Trophoblast cell (in vitro differentiated cells and primary cell): ENCODE measurements at regions not wholly inside any gene's neighbourhood (a gene's known extent, or its start where the extent isn't known, plus 50 kb on each side); places are given as distances from the start of the nearest gene placed in this dataset.

ENCODE experiments used
- DNase-seq, 2 donors: peaks; one replicate each; pipeline ENCODE4 v3.0.0-alpha.2; 2016
- H2AFZ ChIP-seq: 2 replicates; pipeline ENCODE4 v1.6.1; 2013; ENCODE audit warnings: low read length, moderate library complexity, mild to moderate bottlenecking; ENCODE audit not compliant: insufficient read depth, poor library complexity
- H2AK5ac ChIP-seq: 2 replicates; pipeline ENCODE4 v1.6.1; 2013; ENCODE audit warnings: mild to moderate bottlenecking, low read length
- H2BK120ac ChIP-seq: 2 replicates; pipeline ENCODE4 v1.6.1; 2013; ENCODE audit warnings: low read length, mild to moderate bottlenecking, moderate library complexity; ENCODE audit not compliant: insufficient read depth, poor library complexity
- H2BK12ac ChIP-seq: 2 replicates; pipeline ENCODE4 v1.6.1; 2013; ENCODE audit warnings: mild to moderate bottlenecking, low read length, moderate library complexity
- H2BK5ac ChIP-seq: 2 replicates; pipeline ENCODE4 v1.6.1; 2013; ENCODE audit warnings: low read length, low read depth, moderate library complexity, mild to moderate bottlenecking; ENCODE audit not compliant: poor library complexity
- H3K14ac ChIP-seq: 2 replicates; pipeline ENCODE4 v1.6.1; 2013; ENCODE audit warnings: mild to moderate bottlenecking, low read length
- H3K18ac ChIP-seq: 2 replicates; pipeline ENCODE4 v1.6.1; 2013; ENCODE audit warnings: mild to moderate bottlenecking, low read length
- H3K23ac ChIP-seq: 2 replicates; pipeline ENCODE4 v1.6.1; 2013; ENCODE audit warnings: low read length
- H3K27ac ChIP-seq: 2 replicates; pipeline ENCODE4 v1.5.1; 2013; ENCODE audit warnings: low read depth, mild to moderate bottlenecking, inconsistent platforms, low read length, moderate library complexity
- H3K27me3 ChIP-seq: 2 replicates; pipeline ENCODE4 v1.6.1; 2013; ENCODE audit warnings: inconsistent platforms, mild to moderate bottlenecking, low read length, moderate library complexity; ENCODE audit not compliant: insufficient read depth
- H3K36me3 ChIP-seq, 2 experiments: 1 replicate in 1 of 2; 2 replicates in 1 of 2; pipeline ENCODE4 v1.6.1; 2013; ENCODE audit warnings: low read length in 2 of 2, mild to moderate bottlenecking in 2 of 2, moderate library complexity in 1 of 2; ENCODE audit not compliant: insufficient read depth in 2 of 2, control insufficient read depth in 1 of 2
- H3K4ac ChIP-seq: 2 replicates; pipeline ENCODE4 v1.6.1; 2013; ENCODE audit warnings: low read depth, mild to moderate bottlenecking, low read length, moderate library complexity
- H3K4me1 ChIP-seq, 2 experiments: 1 replicate in 1 of 2; 2 replicates in 1 of 2; pipeline ENCODE4 v1.6.1; 2013; ENCODE audit warnings: low read length in 2 of 2, mild to moderate bottlenecking in 2 of 2, moderate library complexity in 1 of 2; ENCODE audit not compliant: insufficient read depth in 2 of 2, control insufficient read depth in 1 of 2
- H3K4me2 ChIP-seq: 2 replicates; pipeline ENCODE4 v1.6.1; 2013; ENCODE audit warnings: inconsistent platforms, mild to moderate bottlenecking, low read length, moderate library complexity
- H3K4me3 ChIP-seq: 2 replicates; pipeline ENCODE4 v1.5.1; 2013; ENCODE audit warnings: mild to moderate bottlenecking, low read depth, low read length, inconsistent platforms
- H3K79me1 ChIP-seq: one replicate; pipeline ENCODE4 v1.6.1; 2013; ENCODE audit warnings: low read length
- H3K79me2 ChIP-seq: 2 replicates; pipeline ENCODE4 v1.6.1; 2013; ENCODE audit warnings: low read length, mild to moderate bottlenecking; ENCODE audit not compliant: control insufficient read depth, insufficient read depth, poor library complexity
- H3K9ac ChIP-seq: 2 replicates; pipeline ENCODE4 v1.6.1; 2013; ENCODE audit warnings: mild to moderate bottlenecking, low read length
- H3K9me3 ChIP-seq: 2 replicates; pipeline ENCODE4 v1.6.1; 2013; ENCODE audit warnings: low read depth, mild to moderate bottlenecking, control low read depth, inconsistent platforms, low read length; ENCODE audit not compliant: insufficient read depth
- H4K12ac ChIP-seq: 2 replicates; pipeline ENCODE4 v1.6.1; 2013; ENCODE audit warnings: low read depth, mild to moderate bottlenecking, low read length, moderate library complexity
- H4K8ac ChIP-seq: 2 replicates; pipeline ENCODE4 v1.6.1; 2013; ENCODE audit warnings: low read depth, mild to moderate bottlenecking, low read length, moderate library complexity
- H4K91ac ChIP-seq: one replicate; pipeline ENCODE4 v1.6.1; 2013; ENCODE audit warnings: low read depth, mild to moderate bottlenecking, low read length, moderate library complexity
- WGBS: extraction: QIAGEN DNeasy Blood & Tissue Kit; methylation state at CpG from one replicate; pipeline ENCODE4 v1.1.7; 2013; ENCODE audit warnings: missing lambda C conversion rate; ENCODE audit not compliant: insufficient read length, insufficient coverage; ENCODE audit errors: extremely low coverage; 5-methylcytosine and 5-hydroxymethylcytosine counted together

DNA sequence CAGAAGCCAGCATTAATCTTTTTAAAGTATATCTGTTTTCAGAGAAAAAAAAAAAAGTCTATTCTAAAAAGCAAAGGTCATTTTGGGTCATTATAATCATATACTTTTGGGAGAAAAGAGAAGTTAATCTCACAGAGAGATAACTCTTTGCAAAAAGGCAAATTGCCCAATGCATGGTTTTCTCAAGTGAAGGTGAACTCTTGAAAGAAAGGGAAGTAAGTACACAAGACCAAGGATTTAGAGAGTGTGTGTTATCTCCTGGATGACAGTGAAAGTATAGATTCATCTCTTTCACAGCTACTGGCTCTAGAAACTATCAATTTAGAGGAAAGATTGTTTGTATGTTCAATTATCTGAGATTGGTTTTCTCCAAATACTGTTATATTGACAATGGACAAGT lies 151.4 kb downstream of the CD8B2 start:
- no peak overlapping the region for H2AFZ ChIP-seq
- no peak overlapping the region for H4K8ac ChIP-seq
- DNase-seq, result no peak
- H3K9me3 ChIP-seq, result no peaks in the 10 kb centered on the region
- no peaks in the 10 kb centered on the region for H3K79me2 ChIP-seq
- H3K79me1 ChIP-seq, result no peaks in the 10 kb centered on the region
- no peak overlapping the region for H3K4ac ChIP-seq
- no peak overlapping the region for H4K12ac ChIP-seq
- H3K9ac ChIP-seq, result no peak overlapping the region
- no peaks in the 10 kb centered on the region for H3K27me3 ChIP-seq
- H3K4me3 ChIP-seq, result no peak overlapping the region
- peaks cover 0 to 4% of the 10 kb centered on the region in 2 experiments for H3K4me1 ChIP-seq
- no peak overlapping the region for H3K23ac ChIP-seq
- no peak overlapping the region for H3K14ac ChIP-seq
- no peak overlapping the region for H2BK12ac ChIP-seq
- no peak overlapping the region for H3K18ac ChIP-seq
- no peak overlapping the region for H2BK5ac ChIP-seq
- H4K91ac ChIP-seq, result no peak overlapping the region
- H3K4me2 ChIP-seq, result no peak overlapping the region
- H3K27ac ChIP-seq, result no peak overlapping the region
- H3K36me3 ChIP-seq, result no peaks in the 10 kb centered on the region
- H2AK5ac ChIP-seq, result no peak overlapping the region
- no peak overlapping the region for H2BK120ac ChIP-seq

DNA sequence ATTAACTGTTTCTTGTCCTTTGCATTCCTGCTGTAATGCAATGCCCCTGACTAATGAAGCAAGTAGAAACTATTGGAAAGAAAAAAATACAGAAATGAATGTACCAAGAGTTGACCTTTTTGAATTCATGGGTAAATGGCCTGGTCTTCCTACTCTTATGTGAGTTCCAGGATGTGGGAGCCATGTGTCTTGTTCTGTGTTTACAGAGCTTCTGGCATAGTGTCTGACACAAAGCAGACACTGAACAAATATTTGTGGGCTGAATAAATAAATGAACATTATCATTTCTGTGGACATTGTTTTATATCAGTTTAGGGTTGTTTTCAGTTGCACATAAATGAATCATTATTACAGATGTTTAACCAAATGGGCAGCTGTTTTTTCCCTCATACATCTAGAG lies 155.5 kb downstream of the CD8B2 start:
- H2AK5ac ChIP-seq, result no peak overlapping the region
- H2BK5ac ChIP-seq, result no peak overlapping the region
- peaks cover 0 to 4% of the 10 kb centered on the region in 2 experiments for H3K4me1 ChIP-seq
- no peaks in the 10 kb centered on the region for H3K36me3 ChIP-seq
- DNase-seq, result no peak
- no peak overlapping the region for H3K4me3 ChIP-seq
- no peaks in the 10 kb centered on the region for H3K27me3 ChIP-seq
- no peak overlapping the region for H3K4me2 ChIP-seq
- H3K79me2 ChIP-seq, result no peaks in the 10 kb centered on the region
- no peak overlapping the region for H2BK12ac ChIP-seq
- H3K18ac ChIP-seq, result no peak overlapping the region
- no peak overlapping the region for H2BK120ac ChIP-seq
- no peak overlapping the region for H3K27ac ChIP-seq
- no peak overlapping the region for H3K4ac ChIP-seq
- H3K23ac ChIP-seq, result no peak overlapping the region
- H3K79me1 ChIP-seq, result no peaks in the 10 kb centered on the region
- H4K91ac ChIP-seq, result no peak overlapping the region
- no peak overlapping the region for H4K8ac ChIP-seq
- H2AFZ ChIP-seq, result no peak overlapping the region
- H3K9ac ChIP-seq, result no peak overlapping the region
- H3K14ac ChIP-seq, result no peak overlapping the region
- no peaks in the 10 kb centered on the region for H3K9me3 ChIP-seq
- no peak overlapping the region for H4K12ac ChIP-seq

DNA sequence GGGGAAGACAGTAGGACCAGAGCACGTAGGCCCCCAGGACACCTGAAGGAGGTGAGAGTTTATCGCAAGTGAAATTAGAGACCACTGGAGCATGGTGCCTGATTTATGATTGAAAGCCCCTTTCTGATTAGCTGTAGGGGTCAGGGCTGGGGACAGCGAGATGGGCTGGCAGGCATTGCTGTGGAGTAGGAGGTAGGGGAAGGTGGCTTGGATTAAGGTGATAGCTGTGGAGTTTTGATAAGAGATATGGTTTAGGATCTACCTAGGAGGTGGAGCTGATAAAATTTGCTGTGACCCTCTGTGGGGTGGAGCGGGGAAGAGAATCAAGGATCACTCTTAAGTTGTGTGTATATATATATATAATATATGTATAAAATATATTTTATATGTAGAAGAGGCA lies 157.5 kb downstream of the CD8B2 start:
- Histone ChIP-seq H4K12ac (no peak overlapping the region), H4K8ac (no peak overlapping the region), H3K27ac (no peak overlapping the region), H3K14ac (no peak overlapping the region), H3K79me1 (no peaks in the 10 kb centered on the region), H2AFZ (no peak overlapping the region), H2BK120ac (no peak overlapping the region), H2BK12ac (no peak overlapping the region), H3K4ac (no peak overlapping the region), H4K91ac (no peak overlapping the region), H3K9ac (no peak overlapping the region), H3K18ac (no peak overlapping the region), H3K4me1 (peaks cover 0 to 4% of the 10 kb centered on the region in 2 experiments), H3K9me3 (no peaks in the 10 kb centered on the region), H3K79me2 (no peaks in the 10 kb centered on the region), H3K27me3 (no peaks in the 10 kb centered on the region), H3K36me3 (no peaks in the 10 kb centered on the region), H3K4me3 (no peak overlapping the region), H3K4me2 (no peak overlapping the region), H3K23ac (no peak overlapping the region), H2AK5ac (no peak overlapping the region), H2BK5ac (no peak overlapping the region)
- DNase-seq, result no peak
- no CpG with 5 or more reads among the region's 4 CpGs for whole genome bisulfite sequencing

DNA sequence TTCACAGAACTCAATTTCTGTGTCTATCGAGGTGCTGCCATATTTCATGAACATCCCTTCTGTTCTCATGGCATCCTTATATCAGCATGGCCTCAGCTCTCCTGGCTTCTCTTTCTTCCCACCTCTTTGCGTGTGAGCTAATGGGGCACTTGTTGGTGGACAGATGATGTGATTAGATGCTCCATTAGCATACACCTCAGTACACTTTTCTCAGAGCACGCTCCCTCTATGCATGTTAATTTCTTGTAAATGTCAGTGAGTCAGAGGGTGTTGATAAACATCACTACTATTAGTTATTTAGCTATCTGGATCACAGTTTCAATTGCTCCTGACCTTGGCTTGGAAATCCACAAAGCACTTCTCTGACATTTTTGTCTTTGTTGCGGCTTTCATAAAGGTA lies 159.4 kb downstream of the CD8B2 start:
- Histone ChIP-seq H3K14ac (no peak overlapping the region), H3K4me2 (no peak overlapping the region), H4K91ac (no peak overlapping the region), H3K9me3 (no peaks in the 10 kb centered on the region), H2AK5ac (no peak overlapping the region), H3K27ac (no peak overlapping the region), H3K9ac (no peak overlapping the region), H3K36me3 (no peaks in the 10 kb centered on the region), H3K79me2 (no peaks in the 10 kb centered on the region), H2AFZ (no peak overlapping the region), H2BK12ac (no peak overlapping the region), H2BK120ac (no peak overlapping the region), H3K79me1 (no peaks in the 10 kb centered on the region), H3K4ac (no peak overlapping the region), H4K8ac (no peak overlapping the region), H3K27me3 (no peaks in the 10 kb centered on the region), H3K4me1 (peaks cover 0 to 4% of the 10 kb centered on the region in 2 experiments), H3K18ac (no peak overlapping the region), H2BK5ac (no peak overlapping the region), H4K12ac (no peak overlapping the region), H3K4me3 (no peak overlapping the region), H3K23ac (no peak overlapping the region)
- no peak for DNase-seq
- WGBS, result no CpG with 5 or more reads among the region's 4 CpGs

DNA sequence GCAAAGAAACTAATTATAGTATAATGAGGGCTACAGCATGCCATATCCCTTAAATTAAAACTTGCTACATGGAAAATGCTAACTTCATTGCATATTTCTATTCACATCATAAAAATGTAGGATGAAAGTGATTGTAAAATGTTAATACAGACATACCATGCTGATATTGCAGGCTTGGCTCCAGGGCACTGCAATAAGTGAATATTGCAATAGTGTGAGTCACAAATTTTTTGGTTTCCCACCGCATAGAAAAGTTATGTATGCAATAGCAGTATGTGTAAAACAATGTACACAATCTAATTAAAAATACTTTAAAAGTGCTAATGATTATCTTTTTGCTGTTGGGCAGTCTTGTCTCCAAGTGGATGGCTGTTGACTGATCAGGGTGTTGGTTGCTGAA lies 162.1 kb downstream of the CD8B2 start:
- WGBS, result no CpG with 5 or more reads among the region's 1 CpG

More for the DNA sequence above, 162.1 kb downstream of the CD8B2 start:
- Histone ChIP-seq H3K4me3 (no peak overlapping the region), H3K18ac (no peak overlapping the region), H4K91ac (no peak overlapping the region), H3K9me3 (no peaks in the 10 kb centered on the region), H4K8ac (no peak overlapping the region), H3K79me2 (no peaks in the 10 kb centered on the region), H2BK120ac (no peak overlapping the region), H2AFZ (no peak overlapping the region), H3K9ac (no peak overlapping the region), H3K23ac (no peak overlapping the region), H3K4me2 (no peak overlapping the region), H2BK12ac (no peak overlapping the region), H3K4me1 (no peaks in the 10 kb centered on the region), H3K79me1 (no peaks in the 10 kb centered on the region), H3K27me3 (no peaks in the 10 kb centered on the region), H3K27ac (no peak overlapping the region), H3K4ac (no peak overlapping the region), H2AK5ac (no peak overlapping the region), H3K36me3 (no peaks in the 10 kb centered on the region), H3K14ac (no peak overlapping the region), H4K12ac (no peak overlapping the region), H2BK5ac (no peak overlapping the region)
- DNase-seq, result peak; percentile 48 to 79
